HG03103 (cell line): ENCODE measurements at regions not wholly inside any gene's neighbourhood (a gene's known extent, or its start where the extent isn't known, plus 50 kb on each side); places are given as distances from the start of the nearest gene placed in this dataset.
"Not testable (repeated sequence)": the region's sequence is repeated elsewhere in the genome, so short reads cannot be mapped to it uniquely, and the experiment has no call there.

ENCODE experiments used
- ATAC-seq: cut with Tn5 transposase; IDR thresholded peaks from one replicate; pipeline ENCODE4 v1.9.1; 2021; ENCODE audit warnings: low read depth; ENCODE audit not compliant: unreplicated experiment

- no peak for ATAC-seq
Measured at GRCh38 chr2:183759033-183759432, 634.8 kb downstream of the NUP35 start.

DNA sequence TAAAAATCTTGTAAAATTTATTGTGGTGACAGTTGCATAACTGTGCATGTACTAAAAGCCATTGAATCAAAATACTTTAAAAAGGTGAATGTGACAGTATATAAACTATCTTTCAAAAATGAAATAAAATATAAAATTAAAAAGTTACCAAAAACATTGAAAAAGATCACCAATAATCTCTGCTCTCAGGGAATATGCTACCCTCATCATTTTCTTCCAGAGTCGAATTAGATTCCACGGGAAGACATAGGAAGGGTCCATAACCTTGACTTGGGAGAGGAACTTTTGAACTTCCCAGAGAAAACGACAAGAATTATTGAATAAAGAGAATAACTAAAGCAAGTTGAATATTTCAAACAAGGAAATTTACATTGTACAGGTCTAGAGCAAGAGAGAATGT, 649.5 kb downstream of the NUP35 start:
- no peak for ATAC-seq

DNA sequence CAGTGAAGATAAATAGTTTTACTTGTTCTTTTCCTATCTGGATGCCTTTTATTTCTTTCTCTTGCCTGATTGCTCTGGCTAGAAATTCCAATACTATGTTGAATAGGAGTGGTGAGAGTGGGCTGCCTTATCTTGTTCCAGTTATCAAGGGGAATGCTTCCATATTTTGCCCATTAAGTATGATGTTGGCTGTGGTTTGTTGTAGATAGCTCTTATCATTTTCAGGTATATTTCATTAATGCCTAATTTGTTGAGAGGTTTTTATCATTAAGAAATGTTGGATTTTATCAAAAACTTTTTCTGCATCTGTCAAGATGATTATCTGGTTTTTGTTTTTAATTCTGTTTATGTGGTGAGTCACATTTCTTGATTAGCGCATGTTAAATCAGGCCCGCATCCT, 655.8 kb downstream of the NUP35 start:
- no peak for ATAC-seq

GRCh38 chr2:183782436-183782835, 658.2 kb downstream of the NUP35 start:
- no peak for ATAC-seq

DNA sequence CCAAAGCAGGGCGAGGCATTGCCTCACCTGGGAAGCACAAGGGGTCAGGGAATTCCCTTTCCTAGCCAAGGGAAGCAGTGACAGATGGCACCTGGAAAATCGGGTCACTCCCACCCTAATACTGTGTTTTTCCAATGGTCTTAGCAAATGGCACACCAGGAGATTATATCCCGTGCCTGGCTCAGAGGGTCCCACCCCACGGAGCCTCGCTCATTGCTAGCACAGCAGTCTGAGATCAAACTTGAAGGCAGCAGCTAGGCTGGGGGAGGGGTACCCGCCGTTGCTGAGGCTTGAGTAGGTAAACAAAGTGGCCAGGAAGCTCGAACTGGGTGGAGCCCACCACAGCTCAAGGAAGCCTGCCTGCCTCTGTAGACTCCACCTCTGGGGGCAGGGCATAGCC, 664.6 kb downstream of the NUP35 start:
- not testable (repeated sequence) for ATAC-seq

DNA sequence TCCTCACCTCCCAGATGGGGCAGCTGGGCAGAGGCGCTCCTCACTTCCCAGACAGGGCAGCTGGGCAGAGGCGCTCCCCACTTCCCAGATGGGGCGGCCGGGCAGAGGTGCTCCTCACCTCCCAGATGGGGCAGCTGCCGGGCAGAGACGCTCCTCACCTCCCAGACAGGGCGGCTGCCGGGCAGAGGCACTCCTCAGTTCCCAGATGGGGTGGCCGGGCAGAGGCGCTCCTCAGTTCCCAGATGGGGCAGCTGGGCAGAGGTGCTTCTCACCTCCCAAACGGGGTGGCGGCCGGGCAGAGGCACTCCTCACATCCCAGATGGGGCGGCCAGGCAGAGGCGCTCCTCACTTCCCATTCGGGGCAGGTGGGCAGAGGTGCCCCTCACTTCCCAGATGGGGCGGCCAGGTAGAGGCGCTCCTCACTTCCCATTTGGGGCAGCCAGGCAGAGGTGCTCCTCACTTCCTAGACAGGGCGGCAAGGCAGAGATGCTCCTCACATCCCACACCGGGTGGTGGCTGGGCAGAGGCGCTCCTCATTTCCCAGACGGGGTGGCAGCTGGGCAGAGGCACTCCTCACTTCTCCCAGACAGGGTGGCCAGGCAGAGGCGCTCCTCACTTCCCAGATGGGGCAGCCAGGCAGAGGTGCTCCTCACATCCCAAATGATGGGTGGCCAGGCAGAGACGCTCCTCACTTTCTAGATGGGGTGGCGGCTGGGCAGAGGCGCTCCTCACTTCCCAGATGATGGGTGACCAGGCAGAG, 668.1 kb downstream of the NUP35 start:
- ATAC-seq, result not testable (repeated sequence)

GRCh38 chr2:183798535-183798934, 674.3 kb downstream of the NUP35 start:
- ATAC-seq, result no peak

GRCh38 chr2:183799761-183800160, 675.5 kb downstream of the NUP35 start:
- ATAC-seq, result no peak

DNA sequence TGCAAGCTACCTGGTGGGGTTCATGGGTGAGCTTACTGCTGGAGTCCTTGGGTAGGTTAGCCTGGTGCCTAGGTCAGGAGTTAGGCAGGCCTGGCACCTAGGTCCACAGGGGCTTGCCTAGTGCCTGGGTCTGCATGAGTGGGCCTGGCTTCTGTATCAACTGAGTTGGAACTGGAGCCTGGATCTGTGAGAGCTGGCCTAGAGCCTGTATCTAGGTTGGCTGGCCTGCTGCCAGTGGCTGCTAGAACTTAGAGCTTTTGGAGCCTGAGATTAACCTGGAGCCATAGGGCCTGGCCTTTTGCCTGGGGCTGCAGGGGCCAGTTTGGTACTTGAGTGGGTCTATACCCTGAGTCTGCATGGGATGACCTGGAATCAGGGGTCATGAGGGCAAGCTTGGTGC, 679.4 kb downstream of the NUP35 start:
- no peak for ATAC-seq

DNA sequence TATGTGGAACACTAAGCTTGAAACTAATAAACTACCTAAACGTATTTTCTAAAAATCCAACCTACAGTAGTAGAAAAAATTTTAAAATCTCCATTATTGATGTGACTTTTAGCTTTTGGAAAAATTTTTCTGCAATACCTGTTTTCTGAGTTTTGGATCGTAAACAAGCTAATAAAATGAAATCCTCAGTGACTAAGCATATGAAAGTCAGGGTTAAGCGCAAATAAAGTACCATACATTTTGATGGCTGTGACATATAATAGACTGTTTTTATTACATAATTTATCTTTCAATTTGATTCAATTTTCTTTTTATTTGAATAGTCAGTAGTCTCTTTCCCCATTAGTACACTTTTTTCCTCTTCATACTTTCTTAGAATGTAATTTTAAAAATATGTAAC, 683.6 kb downstream of the NUP35 start:
- ATAC-seq, result no peak

DNA sequence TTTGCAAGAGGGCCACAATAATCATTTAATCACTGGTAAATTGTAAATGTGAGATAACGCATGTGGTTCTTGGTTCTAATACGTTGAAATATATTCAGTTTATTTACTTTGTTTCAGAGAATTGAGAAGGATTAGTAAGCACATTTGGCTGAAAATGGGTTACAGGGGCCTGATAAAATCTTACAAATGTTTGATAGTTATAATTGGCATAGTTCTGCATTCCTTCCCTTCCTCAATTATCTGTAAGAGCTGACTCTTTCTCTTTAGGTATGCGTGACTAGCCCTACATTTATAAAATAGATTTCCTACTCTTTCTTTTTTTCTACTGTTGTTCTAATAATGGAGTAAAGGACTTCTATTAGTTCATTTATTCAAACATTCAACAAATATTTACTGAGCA, 685.2 kb downstream of the NUP35 start:
- no peak for ATAC-seq

DNA sequence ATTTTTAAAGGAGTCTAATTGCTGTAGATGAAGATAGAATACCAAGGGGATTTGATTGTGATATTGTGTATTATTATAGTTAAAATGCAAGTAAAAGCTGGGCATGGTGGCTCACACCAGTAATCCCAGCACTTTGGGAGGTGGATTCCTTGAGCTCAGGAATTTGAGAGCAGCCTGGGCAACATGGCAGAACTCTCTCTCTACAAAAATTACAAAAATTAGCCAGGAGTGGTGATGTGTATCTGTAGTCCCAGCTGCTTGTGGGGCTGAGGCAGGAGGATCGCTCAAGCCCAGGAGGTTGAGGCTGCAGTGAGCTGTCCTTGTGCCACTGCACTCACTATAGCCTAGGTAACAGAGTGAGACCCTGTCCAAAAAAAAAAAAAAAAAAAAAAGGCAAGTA, 687.0 kb downstream of the NUP35 start:
- ATAC-seq, result no peak

GRCh38 chr2:183812091-183812490, 687.8 kb downstream of the NUP35 start:
- no peak for ATAC-seq

DNA sequence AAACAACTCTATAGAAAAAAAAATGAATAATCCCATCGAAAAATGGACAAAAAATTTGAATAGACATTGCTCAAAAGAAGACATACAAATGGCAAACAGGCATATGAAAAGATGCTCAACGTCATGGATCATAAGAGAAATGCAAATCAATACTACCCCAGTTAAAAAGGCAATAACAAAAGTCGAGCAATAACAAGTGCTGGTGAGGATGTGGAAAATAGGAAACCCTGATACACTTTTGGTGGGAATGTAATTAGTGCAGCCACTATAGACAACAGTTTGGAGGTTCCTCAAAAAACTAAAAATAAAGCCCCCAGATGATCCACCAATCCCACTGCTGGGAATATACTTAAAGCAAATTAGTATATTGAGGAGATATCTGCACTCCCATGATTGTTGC, 701.5 kb downstream of the NUP35 start:
- no peak for ATAC-seq

DNA sequence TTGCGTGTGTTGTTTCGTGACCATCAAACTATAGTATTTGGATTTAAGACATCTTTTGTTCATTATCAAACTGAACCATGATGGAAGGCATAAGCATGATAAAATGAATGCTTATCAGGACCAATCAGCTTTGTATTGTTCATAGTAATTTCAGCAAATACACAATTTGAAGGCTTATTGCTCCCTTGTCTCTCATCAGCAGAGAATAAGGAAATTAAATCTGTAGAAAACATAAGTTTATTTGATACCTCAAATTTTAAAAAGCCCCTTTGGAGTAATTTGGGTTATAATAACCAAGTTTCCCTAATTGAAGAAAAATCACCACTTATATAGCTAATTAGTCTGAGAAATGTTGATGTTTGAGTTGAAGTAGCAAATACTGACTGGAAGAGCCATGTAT, 705.7 kb downstream of the NUP35 start:
- no peak for ATAC-seq

DNA sequence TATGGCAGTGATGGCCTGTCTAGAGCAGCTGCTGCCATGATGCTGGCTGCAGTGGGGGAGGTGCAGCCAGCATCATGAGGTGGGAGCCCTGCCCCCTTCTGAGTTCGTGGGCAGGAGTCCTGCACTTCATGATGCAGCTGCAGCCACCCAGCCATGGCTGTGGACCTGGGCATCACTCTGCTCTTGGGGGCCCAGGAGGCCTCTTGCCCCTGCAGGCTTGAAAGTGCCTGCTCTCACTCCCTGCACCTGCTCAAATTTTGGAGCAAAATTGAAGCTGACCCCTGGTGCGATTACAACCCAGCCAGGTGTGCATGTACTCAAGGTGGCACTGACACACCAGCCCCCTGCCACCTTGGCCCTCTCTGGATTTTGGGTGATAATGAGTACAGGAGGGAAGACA, 712.9 kb downstream of the NUP35 start:
- no peak for ATAC-seq

DNA sequence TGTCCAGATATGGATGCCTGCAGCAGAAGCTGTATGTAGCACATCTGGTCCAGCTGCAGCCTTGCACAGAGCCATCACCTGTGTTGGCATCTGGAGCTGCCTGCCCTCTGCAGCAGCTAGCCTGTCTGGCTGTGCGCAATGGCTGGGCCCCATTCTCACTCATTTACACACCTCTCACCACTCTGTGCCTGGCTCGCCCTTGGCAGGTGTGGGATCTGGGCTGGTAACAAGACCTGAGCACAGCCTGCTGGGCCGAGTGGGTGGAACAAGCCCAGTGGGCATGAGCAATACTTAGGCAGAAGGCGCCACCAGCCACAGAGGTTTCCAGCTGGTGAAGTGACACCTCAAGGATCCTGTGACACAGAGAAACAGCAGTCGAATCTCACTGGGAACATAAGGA, 714.1 kb downstream of the NUP35 start:
- ATAC-seq, result no peak

GRCh38 chr2:183840061-183840584, 715.9 kb downstream of the NUP35 start:
- no peak for ATAC-seq

DNA sequence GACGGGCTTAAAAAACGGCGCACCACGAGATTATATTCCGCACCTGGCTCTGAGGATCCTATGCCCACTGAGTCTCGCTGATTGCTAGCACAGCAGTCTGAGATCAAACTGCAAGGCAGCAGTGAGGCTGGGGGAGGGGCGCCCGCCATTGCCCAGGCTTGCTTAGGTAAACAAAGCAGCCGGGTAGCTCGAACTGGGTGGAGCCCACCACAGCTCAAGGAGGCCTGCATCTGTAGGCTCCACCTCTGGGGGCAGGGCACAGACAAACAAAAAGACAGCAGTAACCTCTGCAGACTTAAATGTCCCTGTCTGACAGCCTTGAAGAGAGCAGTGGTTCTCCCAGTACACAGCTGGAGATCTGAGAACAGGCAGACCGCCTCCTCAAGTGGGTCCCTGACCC, 725.6 kb downstream of the NUP35 start:
- not testable (repeated sequence) for ATAC-seq

- ATAC-seq, result no peak
Measured at GRCh38 chr2:183859129-183859528, 734.9 kb downstream of the NUP35 start.

DNA sequence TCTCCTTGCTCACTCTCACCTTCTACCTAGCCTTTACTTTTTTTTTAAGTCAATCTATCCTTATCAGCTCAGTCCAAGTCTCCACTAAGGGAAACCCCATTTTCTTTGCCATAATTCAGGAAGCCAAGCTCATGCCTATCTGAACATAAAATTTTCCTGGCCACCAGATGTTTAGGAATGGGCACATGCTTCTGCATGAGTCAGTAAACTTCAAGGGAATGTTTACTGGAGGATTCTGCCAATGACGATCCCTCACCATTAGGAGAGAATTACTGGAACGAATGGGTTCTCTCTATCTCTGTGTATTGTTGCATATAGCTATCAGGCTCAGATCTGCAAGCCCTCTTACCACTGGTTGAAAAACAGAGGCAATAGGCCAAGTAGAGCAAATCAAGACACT, 731.7 kb upstream of the ZNF804A start:
- no peak for ATAC-seq

DNA sequence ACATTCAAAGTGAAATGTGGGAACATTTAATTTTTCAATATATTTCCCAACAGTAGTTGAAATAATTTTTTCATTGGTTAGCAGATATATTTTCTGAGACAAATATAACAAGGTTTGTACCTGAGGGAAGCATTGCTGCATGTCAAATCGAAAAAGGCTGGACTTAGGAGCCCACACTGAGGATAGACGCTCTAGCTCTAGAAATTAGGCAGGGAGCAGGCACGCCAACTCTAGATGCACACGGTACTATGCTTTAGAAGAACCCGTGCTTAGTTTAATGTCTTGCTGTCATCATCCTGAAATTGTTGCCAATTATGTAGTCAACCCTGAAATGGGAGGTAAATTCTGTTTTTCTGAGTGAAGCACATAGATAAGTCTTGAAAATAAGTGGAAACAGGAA, 731.1 kb upstream of the ZNF804A start:
- no peak for ATAC-seq

GRCh38 chr2:183868153-183868552, 730.2 kb upstream of the ZNF804A start:
- ATAC-seq, result no peak
